Activated CD8-positive, alpha-beta T cell treated with anti-CD3 and anti-CD28 coated beads for 36 hours (primary cell): ENCODE measurements at regions not wholly inside any gene's neighbourhood (a gene's known extent, or its start where the extent isn't known, plus 50 kb on each side); places are given as distances from the start of the nearest gene placed in this dataset.
"Not testable (repeated sequence)": the region's sequence is repeated elsewhere in the genome, so short reads cannot be mapped to it uniquely, and the experiment has no call there.

Source experiments
- ATAC-seq: fragments of 200-7000 bp; cut with Tn5 transposase; one replicate; pipeline ENCODE4 v1.10.0; 2021; ENCODE audit warnings: mild to moderate bottlenecking, moderate library complexity
- CTCF ChIA-PET: fragments of 350-600 bp; sonication (Branson Sonifier 250); formaldehyde crosslinking; loops from one replicate; lab custom pipeline; 2021; ENCODE audit warnings: antibody characterized with exemption; lab: Charles Lee
- POLR2A ChIA-PET: fragments of 350-600 bp; sonication (Branson Sonifier 250); formaldehyde crosslinking; loops from one replicate; lab custom pipeline; 2021; ENCODE audit warnings: antibody characterized with exemption; lab: Charles Lee
- DNase-seq: peaks from one replicate; pipeline ENCODE4 v3.0.0-alpha.2; 2020
- H3K27ac Mint-ChIP-seq: one replicate; pipeline ENCODE4 v1.8.0; 2021; ENCODE audit warnings: mild to moderate bottlenecking, mixed read lengths
- H3K27me3 Mint-ChIP-seq: one replicate; pipeline ENCODE4 v1.8.0; 2021; ENCODE audit warnings: mixed read lengths
- H3K36me3 Mint-ChIP-seq: one replicate; pipeline ENCODE4 v1.8.0; 2021; ENCODE audit warnings: low read depth, mixed read lengths
- H3K4me1 Mint-ChIP-seq: one replicate; pipeline ENCODE4 v1.8.0; 2021; ENCODE audit warnings: low read depth, mixed read lengths
- H3K4me3 Mint-ChIP-seq: one replicate; pipeline ENCODE4 v1.8.0; 2021; ENCODE audit warnings: mild to moderate bottlenecking, moderate library complexity, mixed read lengths
- H3K9me3 Mint-ChIP-seq: one replicate; pipeline ENCODE4 v1.8.0; 2021; ENCODE audit warnings: mixed read lengths
- CTCF ChIP-seq: fragments of 200-600 bp; IDR thresholded peaks from one replicate; pipeline ENCODE4 v1.8.0; 2022; ENCODE audit warnings: antibody characterized with exemption, mild to moderate bottlenecking
- intact Hi-C: fragments of 100-400 bp; cut with micrococcal nuclease; formaldehyde crosslinking; loops from one replicate; pipeline ENCODE4 v1.10.0; 2022

- no peaks in the 10 kb centered on the region for H3K27me3 Mint-ChIP-seq
- no peaks in the 10 kb centered on the region for H3K36me3 Mint-ChIP-seq
- intact Hi-C loops: no loop called here
- no peaks in the 10 kb centered on the region for H3K4me1 Mint-ChIP-seq
- CTCF ChIA-PET: no interaction called here
- no peak for ATAC-seq
- no peak for DNase-seq
- TF ChIP-seq CTCF: no peak
- H3K27ac Mint-ChIP-seq: no peak overlapping the region
- H3K4me3 Mint-ChIP-seq: no peak overlapping the region
- H3K9me3 Mint-ChIP-seq: no peaks in the 10 kb centered on the region
- POLR2A ChIA-PET: no interaction called here
Observed at GRCh38 chr13:72561791-72562190, 165.6 kb downstream of the MZT1 start.

- intact Hi-C loops: no loop called here
- Mint-ChIP-seq H3K27me3 (no peaks in the 10 kb centered on the region), H3K36me3 (no peaks in the 10 kb centered on the region), H3K27ac (no peak overlapping the region), H3K4me3 (no peak overlapping the region), H3K9me3 (no peaks in the 10 kb centered on the region), H3K4me1 (no peaks in the 10 kb centered on the region)
- ChIA-PET CTCF (interaction anchor here (0.7 kb wide), 1 partner anchor 25 kb away, joined by 3 read pairs; no protein-coding TSS in a partner anchor), POLR2A (no interaction called here)
- no peak for TF ChIP-seq CTCF
- no peak for ATAC-seq
- no peak for DNase-seq
Observed at GRCh38 chr13:72559716-72560115, 167.7 kb downstream of the MZT1 start.

GRCh38 chr13:72556945-72557344 lies 170.5 kb downstream of the MZT1 start:
- TF ChIP-seq CTCF: no peak

GRCh38 chr13:72555601-72556000 lies 171.8 kb downstream of the MZT1 start:
- Mint-ChIP-seq H3K9me3 (no peaks in the 10 kb centered on the region), H3K27me3 (no peaks in the 10 kb centered on the region), H3K4me3 (no peak overlapping the region), H3K4me1 (no peaks in the 10 kb centered on the region), H3K27ac (no peak overlapping the region), H3K36me3 (no peaks in the 10 kb centered on the region)
- TF ChIP-seq CTCF: no peak
- no peak for ATAC-seq
- DNase-seq: no peak
- POLR2A ChIA-PET: no interaction called here
- CTCF ChIA-PET: no interaction called here
- intact Hi-C loops: no loop called here

More at GRCh38 chr13:72556945-72557344, 170.5 kb downstream of the MZT1 start:
- H3K27ac Mint-ChIP-seq: no peak overlapping the region
- CTCF ChIA-PET: interaction anchor here (1.4 kb wide), 1 partner anchor 12 kb away, joined by 3 read pairs; no protein-coding TSS in a partner anchor
- POLR2A ChIA-PET: no interaction called here
- intact Hi-C loops: no loop called here
- no peaks in the 10 kb centered on the region for H3K9me3 Mint-ChIP-seq
- no peaks in the 10 kb centered on the region for H3K4me1 Mint-ChIP-seq
- no peak overlapping the region for H3K4me3 Mint-ChIP-seq
- DNase-seq: no peak
- no peak for ATAC-seq
- H3K36me3 Mint-ChIP-seq: no peaks in the 10 kb centered on the region
- no peaks in the 10 kb centered on the region for H3K27me3 Mint-ChIP-seq

- Mint-ChIP-seq H3K27me3 (no peaks in the 10 kb centered on the region), H3K27ac (no peak overlapping the region), H3K9me3 (no peaks in the 10 kb centered on the region), H3K36me3 (no peaks in the 10 kb centered on the region), H3K4me1 (no peaks in the 10 kb centered on the region), H3K4me3 (no peak overlapping the region)
- DNase-seq (no peak), ATAC-seq (no peak)
- CTCF ChIA-PET: interaction anchor here (1.0 kb wide), 1 partner anchor 42 kb away, joined by 3 read pairs; no protein-coding TSS in a partner anchor
- POLR2A ChIA-PET: no interaction called here
- no peak for TF ChIP-seq CTCF
- intact Hi-C loops: no loop called here
Observed at GRCh38 chr13:72552731-72553130, 174.7 kb downstream of the MZT1 start.

DNA sequence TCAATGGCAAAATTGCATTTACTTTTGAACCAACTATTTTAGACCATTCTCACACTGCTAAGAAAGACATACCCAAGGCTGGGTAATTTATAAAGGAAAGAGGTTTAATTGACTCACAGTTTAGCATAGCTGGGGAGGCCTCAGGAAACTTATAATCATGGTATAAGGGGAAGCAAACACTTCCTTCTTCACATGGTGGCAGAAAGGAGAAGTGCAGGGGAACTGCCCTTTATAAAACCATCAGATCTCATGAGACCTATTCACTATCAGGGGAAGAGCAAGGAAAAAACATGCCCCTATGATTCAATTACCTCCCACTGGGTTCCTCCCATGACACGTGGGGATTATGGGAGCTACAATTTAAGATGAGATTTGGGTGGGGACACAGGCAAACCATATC lies 181.5 kb downstream of the MZT1 start:
- DNase-seq, POLR2A ChIA-PET, ATAC-seq, H3K9me3 Mint-ChIP-seq, H3K4me3 Mint-ChIP-seq, H3K27ac Mint-ChIP-seq, H3K36me3 Mint-ChIP-seq, H3K27me3 Mint-ChIP-seq, CTCF ChIA-PET, H3K4me1 Mint-ChIP-seq, intact Hi-C loops: not testable (repeated sequence)
